ENCODE measurements at regions not wholly inside any gene's neighbourhood (a gene's known extent, or its start where the extent isn't known, plus 50 kb on each side); places are given as distances from the start of the nearest gene placed in this dataset.

- no peaks in the 10 kb centered on the region for H3K36me3 ChIP-seq (ENCODE audit: control insufficient read depth, insufficient read depth, low read length)
- H3K4me3 ChIP-seq (replicated peaks; ENCODE audit: low read depth, low read length) = no peak overlapping the region
- peaks cover 4% of the 10 kb centered on the region; the same call in 1 of the 2 replicates for H3K27me3 ChIP-seq (replicated peaks; ENCODE audit: control insufficient read depth, insufficient read depth, low read length)
- no peak for TF ChIP-seq CTCF (IDR thresholded peaks at IDR 0.05; ENCODE audit: insufficient read depth, low read length, poor library complexity, severe bottlenecking)
- DNase-seq (ENCODE audit: extremely low read depth, insufficient read length) = no peak
These were observed 94.1 kb upstream of the ANO1 start for GRCh38 chr11:69983897-69984438.

DNA sequence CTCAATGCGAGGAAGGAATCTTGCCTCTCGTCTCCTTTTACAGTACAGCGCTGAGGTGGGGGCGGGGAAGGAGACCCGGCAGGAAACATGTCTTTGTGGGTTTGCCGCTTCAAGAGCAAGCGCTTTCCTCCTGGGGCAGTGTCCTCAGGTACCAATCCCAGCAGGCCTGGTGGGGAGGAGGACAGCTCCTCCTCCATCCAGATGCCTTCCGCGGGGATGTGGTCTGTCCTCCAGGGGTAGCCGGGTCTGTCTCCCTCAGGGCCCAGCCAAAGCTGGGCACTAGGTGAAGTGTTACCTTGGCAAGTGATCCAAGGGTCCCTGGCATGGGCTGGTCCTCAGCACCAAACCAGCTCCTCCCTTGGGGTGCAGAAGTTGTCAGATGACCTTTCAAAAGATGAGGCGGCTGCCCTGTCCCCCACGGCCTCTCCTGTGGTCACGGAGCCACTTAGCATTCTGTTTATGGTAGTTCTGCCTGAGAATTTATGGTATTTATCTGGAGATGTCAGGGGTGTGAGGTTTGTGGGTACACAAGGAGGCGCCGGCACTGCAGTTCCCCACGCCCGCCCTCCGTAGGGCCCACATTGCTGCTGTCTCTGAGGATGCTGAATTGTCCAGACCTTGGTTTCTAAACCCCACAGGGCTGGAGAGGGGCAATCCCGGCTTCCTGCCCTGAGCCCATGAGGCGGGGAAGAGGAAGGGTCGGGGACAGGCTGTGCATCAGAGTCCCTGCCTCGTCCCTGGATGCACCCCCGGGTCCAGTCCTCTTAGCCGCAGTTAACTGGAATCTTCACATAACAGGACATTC, 93.5 kb upstream of the ANO1 start:
- TF ChIP-seq CTCF (IDR thresholded peaks at IDR 0.05; ENCODE audit: insufficient read depth, low read length, poor library complexity, severe bottlenecking) = no peak
- no peak overlapping the region for H3K4me3 ChIP-seq (replicated peaks; ENCODE audit: low read depth, low read length)
- DNase-seq (ENCODE audit: extremely low read depth, insufficient read length) = no peak
- no peaks in the 10 kb centered on the region for H3K36me3 ChIP-seq (ENCODE audit: control insufficient read depth, insufficient read depth, low read length)
- H3K27me3 ChIP-seq (replicated peaks; ENCODE audit: control insufficient read depth, insufficient read depth, low read length) = peaks cover 4% of the 10 kb centered on the region; the same call in 1 of the 2 replicates

GRCh38 chr11:69985331-69985640, 92.8 kb upstream of the ANO1 start:
- H3K36me3 ChIP-seq (ENCODE audit: control insufficient read depth, insufficient read depth, low read length) = no peaks in the 10 kb centered on the region
- no peak for TF ChIP-seq CTCF (IDR thresholded peaks at IDR 0.05; ENCODE audit: insufficient read depth, low read length, poor library complexity, severe bottlenecking)
- no peak overlapping the region for H3K4me3 ChIP-seq (replicated peaks; ENCODE audit: low read depth, low read length)
- DNase-seq (ENCODE audit: extremely low read depth, insufficient read length) = no peak
- peaks cover 4% of the 10 kb centered on the region; the same call in 1 of the 2 replicates for H3K27me3 ChIP-seq (replicated peaks; ENCODE audit: control insufficient read depth, insufficient read depth, low read length)

DNA sequence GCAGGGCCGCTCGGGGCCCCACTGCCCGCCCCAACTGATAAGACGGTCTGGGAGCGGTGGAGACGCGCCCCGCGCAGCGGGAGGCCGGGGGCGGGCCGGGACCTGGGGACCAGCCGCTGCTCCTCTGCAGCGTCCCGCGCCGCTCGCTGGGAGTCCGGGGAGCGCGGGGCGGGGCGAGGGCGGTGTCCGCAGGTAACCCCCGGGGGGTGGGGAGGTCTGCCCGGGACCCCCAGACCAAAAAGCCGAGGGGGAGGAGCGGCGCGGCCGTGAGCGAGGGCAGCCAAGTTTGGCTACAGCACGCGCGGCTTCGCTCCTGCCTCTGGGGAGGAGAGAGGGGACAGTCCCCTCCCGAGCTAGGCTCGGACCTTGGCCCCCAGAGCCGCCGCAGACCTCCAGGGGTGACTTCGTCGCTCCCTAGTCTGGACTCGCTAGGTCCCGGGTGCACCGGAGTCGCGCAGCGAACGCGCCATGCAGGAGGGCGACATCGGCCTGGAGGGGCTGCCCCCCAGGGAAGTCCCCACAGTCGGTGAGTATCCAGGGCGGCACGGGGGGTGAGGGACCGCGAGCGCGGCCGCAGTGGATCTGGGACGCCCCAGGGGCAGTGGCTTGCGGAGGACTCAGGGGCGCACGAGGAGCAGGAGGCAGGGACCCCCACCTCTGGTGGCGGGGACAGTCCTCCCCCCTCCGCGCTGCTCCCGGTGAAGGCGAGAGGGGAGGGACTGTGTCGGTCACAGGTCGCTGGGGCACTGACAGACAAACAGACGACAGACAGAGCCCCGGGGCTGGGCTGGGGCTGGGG, 92.3 kb upstream of the ANO1 start:
- no peak for DNase-seq (ENCODE audit: extremely low read depth, insufficient read length)
- H3K36me3 ChIP-seq (ENCODE audit: control insufficient read depth, insufficient read depth, low read length) = no peaks in the 10 kb centered on the region
- H3K27me3 ChIP-seq (replicated peaks; ENCODE audit: control insufficient read depth, insufficient read depth, low read length) = peaks cover 4% of the 10 kb centered on the region; the same call in 1 of the 2 replicates
- no peak for TF ChIP-seq CTCF (IDR thresholded peaks at IDR 0.05; ENCODE audit: insufficient read depth, low read length, poor library complexity, severe bottlenecking)
- no peak overlapping the region for H3K4me3 ChIP-seq (replicated peaks; ENCODE audit: low read depth, low read length)

GRCh38 chr11:69986440-69986787, 91.7 kb upstream of the ANO1 start:
- H3K27me3 ChIP-seq (replicated peaks; ENCODE audit: control insufficient read depth, insufficient read depth, low read length) = peaks cover 4% of the 10 kb centered on the region; the same call in 1 of the 2 replicates
- no peak for DNase-seq (ENCODE audit: extremely low read depth, insufficient read length)
- H3K36me3 ChIP-seq (ENCODE audit: control insufficient read depth, insufficient read depth, low read length) = no peaks in the 10 kb centered on the region
- no peak overlapping the region for H3K4me3 ChIP-seq (replicated peaks; ENCODE audit: low read depth, low read length)
- no peak for TF ChIP-seq CTCF (IDR thresholded peaks at IDR 0.05; ENCODE audit: insufficient read depth, low read length, poor library complexity, severe bottlenecking)
